ENCODE measurements at regions not wholly inside any gene's neighbourhood (a gene's known extent, or its start where the extent isn't known, plus 50 kb on each side); places are given as distances from the start of the nearest gene placed in this dataset.

DNA sequence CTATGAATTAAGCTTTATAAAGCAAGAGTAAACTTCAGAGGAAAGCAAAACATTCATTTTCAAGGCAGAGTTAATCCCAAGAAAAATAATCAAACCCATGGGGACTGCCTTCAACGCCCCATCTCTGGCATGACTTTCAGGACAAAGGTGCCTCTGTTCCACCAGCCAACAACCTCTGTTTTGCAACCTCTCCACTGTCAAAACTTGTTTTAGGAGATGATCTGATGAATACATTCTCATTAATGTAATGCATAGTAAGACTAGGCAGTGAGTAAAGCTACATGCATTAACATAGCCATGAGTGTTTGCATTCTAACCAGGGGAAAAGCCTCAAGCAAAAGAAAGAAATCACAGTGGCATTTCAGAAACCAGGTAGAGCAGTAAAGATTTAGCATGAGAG, 357.0 kb downstream of the FBXO15 start:
- no peak for DNase-seq (ENCODE audit: low read depth in 2 of 2)

DNA sequence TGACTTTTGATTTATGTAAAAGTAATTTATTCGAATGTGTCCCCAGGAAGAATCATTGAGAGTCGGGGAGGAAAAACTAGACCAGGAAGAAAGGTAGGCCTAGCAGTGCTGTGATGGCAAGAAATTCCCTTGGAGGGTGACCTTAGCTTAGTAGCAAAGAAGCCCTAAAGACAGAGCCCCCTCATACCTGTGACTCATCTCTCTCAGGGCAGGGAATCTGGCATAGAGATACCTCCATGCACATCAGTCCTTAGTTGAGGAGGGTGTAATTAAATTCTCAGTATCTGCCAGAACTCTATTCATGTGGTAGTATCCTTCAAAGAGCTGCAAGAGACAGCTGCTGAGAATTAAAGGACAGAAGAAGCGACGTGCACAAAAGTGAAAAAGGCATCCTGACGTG, 360.3 kb downstream of the FBXO15 start:
- no peak for DNase-seq (ENCODE audit: low read depth in 2 of 2)

DNA sequence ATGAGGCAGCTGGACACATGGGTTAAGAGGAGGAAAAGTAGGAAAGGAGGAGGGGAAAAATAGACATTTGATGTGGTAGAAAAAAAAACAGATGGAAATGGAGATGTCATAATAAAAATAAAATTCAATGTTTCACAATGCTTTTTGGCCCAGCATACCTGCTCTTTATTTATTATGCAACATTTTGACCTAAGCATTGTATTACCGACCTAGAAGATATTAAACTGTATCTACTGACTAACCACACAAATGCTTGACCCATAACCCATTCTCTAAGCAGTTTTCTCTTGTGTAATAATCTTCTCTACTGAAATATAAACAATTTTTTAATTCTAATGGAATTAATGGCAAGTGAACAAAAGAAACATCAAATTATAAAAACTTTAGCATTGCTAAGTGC, 362.3 kb downstream of the FBXO15 start:
- no peak for DNase-seq (ENCODE audit: low read depth in 2 of 2)

DNA sequence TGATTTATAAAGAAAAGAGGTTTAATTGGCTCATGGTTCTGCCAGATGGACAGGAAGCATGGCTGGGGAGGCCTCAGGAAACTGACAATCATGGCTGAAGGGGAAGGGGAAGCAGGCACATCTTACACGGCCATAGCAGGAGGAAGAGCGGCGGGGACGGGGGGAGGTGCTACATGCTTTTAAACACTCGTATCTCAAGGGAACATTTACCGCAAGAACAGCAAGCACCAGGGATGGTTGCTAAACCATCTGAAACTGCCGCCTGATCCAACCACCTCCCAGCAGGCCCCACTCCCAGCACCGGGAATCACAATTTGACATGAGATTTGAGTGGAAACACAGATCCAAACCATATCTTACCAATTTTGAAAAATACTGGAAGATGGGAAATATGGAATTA, 362.8 kb downstream of the FBXO15 start:
- DNase-seq (ENCODE audit: low read depth in 2 of 2) = no peak

DNA sequence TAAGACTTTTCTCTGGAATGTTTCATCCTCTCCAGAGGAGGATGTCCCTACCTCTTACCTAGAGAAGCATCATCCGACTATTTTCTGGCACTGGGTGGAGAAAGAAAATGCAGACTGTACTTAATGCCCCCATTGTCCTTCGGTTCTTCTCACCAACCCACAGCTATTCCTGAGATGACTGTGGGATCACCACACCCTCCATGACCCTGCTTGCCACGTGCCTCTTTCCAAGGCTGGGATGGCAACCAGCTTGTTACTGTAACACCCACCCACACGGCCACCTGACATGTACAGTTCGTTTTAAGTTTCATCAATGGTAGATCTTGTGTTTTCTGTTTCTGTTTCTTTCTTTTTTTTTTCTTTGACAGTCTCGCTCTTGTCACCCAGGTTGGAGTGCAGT, 365.2 kb downstream of the FBXO15 start:
- no peak for DNase-seq (ENCODE audit: low read depth in 2 of 2)

DNA sequence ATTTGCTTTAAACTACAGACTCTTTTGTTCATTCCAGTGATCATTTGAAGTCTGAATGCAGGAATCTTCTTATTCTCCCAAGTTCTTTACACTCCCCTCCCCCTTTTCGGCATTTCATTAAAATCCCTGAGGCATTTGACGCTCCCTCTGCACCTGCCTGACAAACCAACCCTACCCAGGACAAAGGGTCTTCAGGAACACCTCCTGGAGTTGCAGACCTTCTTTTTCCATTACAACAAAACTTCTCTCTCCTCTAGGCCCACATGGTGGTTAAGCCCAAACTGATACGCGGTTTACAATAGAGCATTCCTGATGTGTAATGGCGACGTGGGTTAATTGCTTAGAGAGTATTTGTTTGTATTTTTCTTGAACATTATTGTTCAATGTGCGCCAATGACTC, 367.4 kb downstream of the FBXO15 start:
- no peak for DNase-seq (ENCODE audit: low read depth in 2 of 2)

DNA sequence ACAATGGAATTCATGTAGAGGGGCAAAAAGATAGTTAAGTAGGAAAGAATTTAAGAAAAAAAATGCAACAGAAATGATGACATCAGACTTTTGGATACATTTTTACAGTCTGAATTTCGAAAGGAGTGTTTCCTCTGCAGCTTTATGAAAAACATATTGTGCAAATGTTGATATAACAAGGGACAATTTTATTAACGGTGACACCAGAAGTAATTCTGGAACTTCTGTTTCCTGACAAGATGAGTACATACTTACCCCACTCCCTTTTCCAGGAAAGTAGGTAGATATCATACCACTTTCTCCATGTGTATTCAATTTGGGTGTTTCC, 369.6 kb downstream of the FBXO15 start:
- DNase-seq (ENCODE audit: low read depth in 2 of 2) = no peak

DNA sequence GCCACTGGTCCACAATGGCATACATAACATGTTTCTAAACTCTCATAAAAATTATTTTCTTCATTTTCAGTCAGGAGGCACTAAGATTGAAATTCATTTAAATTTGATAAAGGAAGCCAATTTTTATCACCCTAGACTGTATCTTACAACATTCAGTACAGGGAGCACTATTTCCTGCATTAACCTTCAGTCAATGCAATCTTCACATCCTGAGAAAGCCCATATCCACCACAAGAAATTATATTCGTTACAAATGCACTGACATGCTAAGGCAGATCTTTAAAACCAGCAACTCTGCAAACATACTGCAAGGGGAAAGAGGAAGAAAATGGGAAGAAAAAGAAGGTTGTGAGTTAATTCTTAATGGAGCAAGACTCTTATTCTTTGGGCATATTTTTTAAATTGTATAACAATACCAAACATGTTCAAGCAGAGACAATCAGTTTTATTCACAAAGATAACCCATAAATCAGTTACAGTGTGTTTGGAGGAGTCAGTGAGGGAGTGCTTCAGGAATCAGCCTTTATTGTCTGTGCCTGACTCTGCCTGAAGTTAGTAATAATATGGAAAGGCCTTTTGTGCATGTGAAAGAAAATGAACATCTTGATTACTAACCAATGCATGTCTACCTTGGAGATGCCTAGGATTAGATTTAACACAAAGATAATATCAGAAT, 370.1 kb downstream of the FBXO15 start:
- DNase-seq (ENCODE audit: low read depth in 2 of 2) = no peak

DNA sequence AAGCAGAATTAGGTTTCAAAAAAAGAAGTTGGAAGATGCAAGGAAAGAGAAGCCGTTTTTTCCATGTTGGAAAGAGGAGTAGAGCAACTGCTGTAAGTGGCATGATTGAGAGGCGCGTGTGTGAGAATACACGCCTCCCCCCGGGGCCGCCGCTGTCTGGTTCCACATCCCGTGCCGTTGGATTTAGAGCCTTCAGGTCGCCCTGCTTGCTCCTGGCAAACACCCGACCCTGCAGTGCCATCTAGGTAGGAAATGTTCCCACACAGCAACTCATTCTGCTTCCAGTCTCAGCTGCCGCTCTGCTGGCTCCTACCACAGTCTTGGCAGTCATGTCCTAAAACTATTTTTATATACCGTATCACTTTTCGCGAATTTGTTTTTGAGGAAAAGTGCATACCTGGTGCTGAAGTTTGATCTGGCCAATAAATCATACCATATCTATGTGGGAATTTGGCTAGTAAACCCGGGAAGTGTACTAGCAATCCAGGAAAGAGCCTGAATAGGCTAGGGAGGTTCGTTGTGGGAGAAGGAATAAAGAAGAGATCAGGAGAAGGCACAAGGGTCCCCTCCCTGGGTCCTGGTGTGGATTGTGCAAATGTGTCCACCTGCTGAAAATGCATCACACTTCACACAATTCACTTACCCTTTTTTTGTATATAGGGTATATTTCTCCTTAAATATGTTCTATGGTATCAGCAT, 372.7 kb downstream of the FBXO15 start:
- no peak for DNase-seq (ENCODE audit: low read depth in 2 of 2)

DNA sequence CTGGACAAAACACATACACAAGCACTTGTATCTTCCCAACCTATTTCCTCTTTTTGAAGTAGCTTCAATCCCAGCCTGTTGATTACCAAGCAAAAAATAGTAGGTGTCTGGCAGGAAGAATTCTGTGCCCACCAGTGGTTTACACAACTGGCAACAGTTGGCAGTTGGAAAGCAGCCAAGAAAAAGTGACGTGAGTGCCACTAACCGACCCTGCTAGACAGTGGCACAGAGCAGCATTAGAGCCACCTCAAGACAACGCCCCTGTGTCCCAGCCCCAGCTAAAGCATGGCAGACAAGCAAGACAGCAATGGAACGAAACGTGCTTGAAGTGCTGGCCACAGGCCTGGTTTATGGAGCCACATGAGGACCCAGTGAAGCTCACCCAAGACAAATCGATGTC, 379.6 kb downstream of the FBXO15 start:
- DNase-seq (ENCODE audit: low read depth in 2 of 2) = no peak

DNA sequence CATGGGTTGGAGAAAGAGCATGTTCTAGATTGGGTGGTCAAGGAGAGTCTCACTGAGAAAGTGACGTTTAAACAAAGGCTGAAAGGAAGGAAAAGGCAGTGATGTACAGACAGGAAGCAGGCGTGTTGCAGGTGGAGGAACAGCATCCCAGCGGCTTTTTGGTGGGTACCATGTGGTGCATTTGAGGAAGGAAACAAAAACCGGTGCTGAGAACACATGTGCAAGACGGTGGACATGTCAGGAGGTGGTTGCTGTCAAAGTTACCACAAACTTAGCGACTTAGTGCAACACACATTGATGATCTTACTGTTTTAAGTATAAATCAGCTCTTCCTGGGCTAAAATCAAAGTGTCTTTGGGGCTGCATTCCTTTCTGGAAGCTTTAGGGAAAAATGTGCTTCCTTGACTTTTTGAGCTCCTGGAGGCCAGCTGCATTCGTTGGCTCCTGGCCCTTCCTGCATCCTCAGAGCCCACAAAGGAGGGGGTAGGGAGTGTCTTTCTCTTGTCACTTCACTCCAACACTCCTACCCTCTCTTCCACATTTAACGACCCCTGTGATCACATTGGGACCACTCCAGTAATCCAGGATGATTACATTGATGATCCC, 380.6 kb downstream of the FBXO15 start:
- no peak for DNase-seq (ENCODE audit: low read depth in 2 of 2)

DNA sequence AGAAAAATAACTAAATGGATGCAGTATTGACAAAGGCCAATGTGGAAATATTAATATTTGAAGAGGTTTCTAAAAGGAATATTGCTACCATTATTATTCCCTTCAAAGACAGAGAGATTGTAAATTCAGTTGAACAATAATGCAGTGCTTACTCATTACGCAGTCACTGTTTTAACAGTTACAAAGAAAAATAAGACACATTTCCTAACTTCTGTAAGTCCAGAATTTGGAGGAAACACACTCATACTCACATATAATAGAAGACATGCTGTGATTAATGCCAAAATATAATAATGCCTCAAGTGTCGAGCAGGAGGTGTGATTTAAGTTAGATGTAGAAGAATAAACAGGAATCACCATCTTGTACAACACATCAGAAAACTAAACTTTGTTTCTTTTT, 389.2 kb downstream of the FBXO15 start:
- no peak for DNase-seq (ENCODE audit: low read depth in 2 of 2)

DNA sequence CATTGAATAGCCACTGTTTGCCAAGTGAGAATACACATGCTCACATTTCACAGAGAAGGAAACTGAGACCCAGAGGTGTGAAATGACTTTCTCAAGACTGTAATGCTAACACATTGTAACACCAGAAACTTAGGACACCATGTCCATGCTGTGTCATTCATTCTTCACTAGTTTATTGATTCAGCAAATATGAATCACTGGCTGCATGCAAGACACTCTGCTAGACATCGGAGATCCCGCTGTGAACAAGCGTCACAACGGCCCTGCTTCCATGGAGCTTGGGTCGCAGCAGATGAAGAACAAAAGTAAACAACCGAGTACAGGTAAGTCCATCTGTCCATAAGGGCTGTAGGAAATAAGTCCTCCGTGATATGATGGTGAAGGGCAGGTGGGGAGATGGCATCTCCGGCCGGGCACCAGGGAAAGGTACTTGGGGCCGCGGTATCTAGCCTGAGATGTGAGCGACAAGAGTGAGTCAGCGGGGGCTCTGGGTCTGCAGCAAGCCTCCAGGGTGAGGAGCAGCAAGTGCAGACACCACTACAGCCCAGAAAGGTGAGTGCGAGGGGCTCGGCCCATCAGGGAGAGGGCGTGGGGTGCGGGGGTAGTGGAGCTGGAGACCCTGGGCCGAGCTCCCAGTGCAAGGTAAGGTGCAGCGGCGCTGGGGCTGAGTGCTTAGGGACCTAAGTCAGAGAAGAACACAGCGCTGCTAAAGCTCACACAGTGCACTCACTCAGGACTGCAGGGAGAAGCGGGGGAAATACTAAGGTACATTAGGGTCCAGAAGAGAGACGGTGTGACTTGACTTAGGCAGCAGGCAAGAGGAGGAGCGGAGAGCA, 391.2 kb downstream of the FBXO15 start:
- no peak for DNase-seq (ENCODE audit: low read depth in 2 of 2)

DNA sequence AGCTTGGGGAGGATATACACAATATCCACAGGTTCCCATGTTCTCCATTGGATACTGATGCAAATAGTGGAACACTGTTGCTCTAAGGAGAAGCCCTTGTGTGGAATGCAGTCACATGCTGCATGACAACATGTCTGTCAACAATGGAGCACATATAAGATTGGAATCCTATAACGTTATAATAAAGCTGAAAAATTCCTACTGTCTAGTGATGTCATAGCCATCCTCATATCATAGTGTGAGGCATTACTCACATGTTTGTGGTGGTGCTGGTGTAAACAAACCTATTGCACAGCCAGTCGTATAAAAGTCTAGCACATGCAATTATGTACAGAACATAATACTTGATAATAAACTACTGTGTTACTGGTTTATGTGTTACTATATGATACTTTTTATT, 394.7 kb downstream of the FBXO15 start:
- DNase-seq (ENCODE audit: low read depth in 2 of 2) = no peak

DNA sequence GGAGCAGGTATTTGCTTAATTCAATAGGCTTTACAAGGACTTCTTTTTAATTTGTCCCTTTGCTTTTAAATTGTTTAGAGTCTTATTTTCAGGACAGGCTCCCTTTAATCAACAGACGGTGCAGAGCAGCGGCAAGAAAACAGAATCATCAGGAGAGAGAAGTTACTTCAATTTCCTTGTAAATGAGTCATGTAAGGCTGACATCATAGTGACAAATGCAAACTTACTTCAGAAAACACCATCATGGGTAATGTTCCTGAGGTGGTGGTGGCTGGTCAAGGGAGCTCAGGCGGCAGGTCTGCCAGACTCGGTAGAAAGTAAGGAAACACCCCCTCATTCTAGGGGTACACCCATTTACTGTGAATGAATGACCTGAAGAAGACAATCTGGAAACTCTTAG, 395.1 kb downstream of the FBXO15 start:
- DNase-seq (ENCODE audit: low read depth in 2 of 2) = no peak

DNA sequence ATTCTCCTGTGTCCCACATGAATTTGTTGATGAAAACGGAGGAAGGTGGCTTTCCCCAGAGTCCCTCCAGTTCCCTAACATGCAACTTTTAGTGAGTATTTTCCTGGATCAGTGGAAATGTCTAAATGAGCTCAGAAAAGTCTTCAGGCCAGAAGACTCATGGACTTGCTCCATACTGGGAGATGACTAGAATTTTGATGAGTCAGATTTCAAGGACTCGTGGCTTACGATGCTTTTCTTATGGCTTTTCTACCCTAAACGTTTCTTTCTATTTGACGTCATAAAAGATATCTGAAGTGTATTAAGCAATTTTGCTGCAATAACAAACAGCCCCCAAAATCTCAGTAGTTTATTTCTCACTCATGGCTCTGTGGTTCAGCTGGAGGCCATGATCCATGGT, 397.6 kb downstream of the FBXO15 start:
- no peak for DNase-seq (ENCODE audit: low read depth in 2 of 2)

DNA sequence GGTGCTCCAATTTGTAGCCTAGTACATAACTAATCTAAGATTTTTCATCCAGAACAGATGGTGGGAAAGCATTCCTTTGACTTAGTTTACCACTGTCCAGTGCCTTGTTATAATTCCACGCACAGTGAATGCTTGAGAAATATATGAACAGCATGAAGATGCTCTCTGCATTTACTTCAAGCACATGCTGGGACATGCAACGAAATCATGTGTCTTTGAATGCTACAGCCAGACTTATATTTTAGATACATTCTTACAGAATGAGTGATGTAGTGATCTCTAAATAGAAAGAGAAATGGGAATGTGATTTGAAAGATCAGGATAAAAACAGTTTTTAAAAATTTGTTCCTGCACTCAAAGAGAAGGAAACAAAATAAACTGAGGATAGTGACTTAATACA, 398.3 kb downstream of the FBXO15 start:
- no peak for DNase-seq (ENCODE audit: low read depth in 2 of 2)

DNA sequence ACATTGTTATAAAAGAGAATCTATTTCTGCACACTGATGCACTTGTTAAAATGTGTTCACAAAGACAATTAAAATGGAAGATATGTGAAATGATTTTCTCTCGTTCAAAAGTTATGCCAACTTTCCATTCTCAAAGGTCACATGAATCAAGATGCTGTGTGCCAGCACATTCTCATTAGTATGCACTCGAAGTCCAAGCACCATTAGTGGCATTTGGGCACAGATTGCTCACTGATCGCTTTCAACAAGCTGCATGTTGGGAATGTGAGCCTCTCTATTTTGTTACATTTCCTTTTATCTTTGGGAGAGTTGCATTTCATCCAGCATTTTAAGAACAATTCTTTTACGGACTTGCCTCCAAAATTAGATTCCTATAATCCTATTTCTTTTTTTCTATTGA, 398.9 kb downstream of the FBXO15 start:
- DNase-seq (ENCODE audit: low read depth in 2 of 2) = no peak

DNA sequence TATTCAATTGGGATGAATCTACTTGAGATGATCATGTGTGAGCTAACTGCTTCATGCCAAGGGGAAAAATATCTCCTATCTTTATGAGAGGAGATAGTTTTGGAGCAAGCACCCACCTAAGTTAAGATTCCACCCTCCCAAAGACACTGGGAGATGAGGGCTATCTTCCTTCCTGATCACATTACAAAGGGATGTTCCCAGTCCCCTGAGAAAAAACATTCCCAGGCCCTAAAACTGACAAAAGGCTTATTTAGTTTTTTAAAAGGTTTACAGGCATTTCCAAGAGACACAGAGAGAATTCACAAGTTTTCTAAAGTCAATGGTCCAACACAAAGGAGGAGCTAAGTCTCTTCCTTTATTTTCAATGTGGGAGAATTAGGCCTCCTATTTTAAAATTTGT, 401.5 kb downstream of the FBXO15 start:
- no peak for DNase-seq (ENCODE audit: low read depth in 2 of 2)

DNA sequence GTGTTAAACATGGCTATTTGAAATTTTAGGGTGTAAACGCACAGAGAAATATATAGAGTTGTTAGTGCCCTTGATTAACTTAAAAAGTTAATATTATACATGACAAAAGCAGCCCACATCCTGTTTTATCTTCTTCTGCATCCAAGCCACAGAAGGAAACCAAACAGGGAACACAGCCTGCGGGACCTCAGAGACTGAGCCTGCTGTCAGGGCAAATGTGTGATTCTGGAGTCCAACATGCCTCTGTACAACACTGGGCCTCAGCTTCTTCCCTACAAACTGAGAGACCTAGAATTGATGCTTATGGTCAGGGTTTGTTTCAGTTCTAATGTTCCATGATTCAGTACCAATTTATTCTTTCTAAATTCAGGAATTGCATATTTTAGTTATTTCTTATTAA, 404.7 kb downstream of the FBXO15 start:
- DNase-seq (ENCODE audit: low read depth in 2 of 2) = no peak

DNA sequence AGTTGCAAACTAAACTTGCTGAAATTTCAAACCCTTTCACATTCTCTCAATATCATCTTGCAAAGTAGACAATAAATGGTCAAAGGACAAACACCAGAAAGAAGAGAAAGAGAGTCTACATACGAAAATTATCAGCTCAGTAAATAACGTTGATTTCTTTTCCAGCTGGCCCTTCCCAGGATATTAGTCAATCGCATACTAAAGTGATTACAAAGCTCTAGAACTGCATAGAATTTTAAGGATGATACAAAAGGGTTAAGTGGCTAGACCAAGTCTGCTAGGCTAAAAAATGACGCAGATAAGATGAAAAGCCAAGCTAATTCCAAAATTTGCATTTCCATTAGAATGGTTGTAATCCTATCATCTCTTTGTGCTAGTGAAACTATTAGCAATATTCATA, 405.7 kb downstream of the FBXO15 start:
- no peak for DNase-seq (ENCODE audit: low read depth in 2 of 2)

DNA sequence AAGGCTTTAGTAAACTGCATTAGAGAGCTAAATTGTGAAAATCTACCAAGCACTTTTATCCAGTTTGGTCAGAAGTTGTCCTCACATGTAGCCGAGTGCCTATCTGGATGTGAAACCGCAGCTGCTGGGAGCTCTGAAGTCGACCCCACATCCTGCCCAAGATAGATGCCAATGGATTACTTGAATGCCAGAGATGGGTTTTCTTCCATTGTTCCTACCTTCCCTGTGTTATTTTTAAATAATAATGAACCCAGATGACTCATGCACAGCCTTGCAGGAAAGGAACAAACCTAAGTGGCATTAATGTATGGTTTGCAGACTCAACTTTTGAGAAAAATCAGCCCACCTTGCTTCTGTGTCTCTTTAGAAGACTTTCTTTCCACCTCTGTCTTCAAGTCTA, 408.5 kb downstream of the FBXO15 start:
- DNase-seq (ENCODE audit: low read depth in 2 of 2) = no peak

DNA sequence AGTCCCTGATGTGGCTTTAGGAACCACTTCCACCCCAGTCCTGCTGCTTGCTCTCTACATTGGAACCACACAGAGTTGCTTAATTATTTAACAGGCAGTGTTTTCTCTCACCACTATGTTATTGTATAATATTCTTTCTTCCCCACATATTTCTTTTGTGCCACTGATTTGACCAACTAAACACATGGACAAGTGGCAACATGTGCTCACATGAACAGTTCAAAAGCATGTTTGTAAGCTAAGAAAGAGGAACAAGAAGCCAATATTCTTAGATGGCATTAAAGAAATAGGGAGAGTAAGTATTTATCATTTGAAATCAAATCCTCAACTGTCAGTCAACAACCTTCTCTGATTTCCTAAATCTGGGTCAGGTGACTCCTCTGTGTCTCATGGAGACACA, 409.6 kb downstream of the FBXO15 start:
- DNase-seq (ENCODE audit: low read depth in 2 of 2) = no peak
